Left hindlimb (tissue), 1 donor: ENCODE measurements at regions not wholly inside any gene's neighbourhood (a gene's known extent, or its start where the extent isn't known, plus 50 kb on each side); places are given as distances from the start of the nearest gene placed in this dataset.
"Not testable (repeated sequence)": the region's sequence is repeated elsewhere in the genome, so short reads cannot be mapped to it uniquely, and the experiment has no call there.

Source experiments
- DNase-seq: peaks from one replicate; pipeline ENCODE4 v3.0.0-alpha.2; 2018

DNA sequence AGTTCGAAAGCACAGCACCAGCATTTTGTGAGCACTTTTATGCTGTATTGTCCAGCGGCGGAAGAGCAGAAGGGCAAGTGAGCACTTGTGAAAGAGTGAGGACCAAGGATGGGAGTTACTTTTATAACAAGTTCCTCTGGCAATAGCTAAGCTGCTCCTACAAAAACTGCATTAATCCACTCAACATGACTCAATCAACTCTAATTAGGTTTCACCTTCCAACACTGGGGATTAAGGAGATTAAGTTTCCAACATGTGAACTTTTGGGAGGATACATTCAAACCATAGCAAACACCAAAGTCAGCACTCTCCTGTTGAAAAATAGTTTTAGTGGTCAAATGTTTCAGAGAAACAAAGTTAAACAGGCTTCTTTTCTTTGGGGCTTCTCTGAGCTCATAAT is 844.5 kb downstream of the REEP3 start:
- DNase-seq = no peak

DNA sequence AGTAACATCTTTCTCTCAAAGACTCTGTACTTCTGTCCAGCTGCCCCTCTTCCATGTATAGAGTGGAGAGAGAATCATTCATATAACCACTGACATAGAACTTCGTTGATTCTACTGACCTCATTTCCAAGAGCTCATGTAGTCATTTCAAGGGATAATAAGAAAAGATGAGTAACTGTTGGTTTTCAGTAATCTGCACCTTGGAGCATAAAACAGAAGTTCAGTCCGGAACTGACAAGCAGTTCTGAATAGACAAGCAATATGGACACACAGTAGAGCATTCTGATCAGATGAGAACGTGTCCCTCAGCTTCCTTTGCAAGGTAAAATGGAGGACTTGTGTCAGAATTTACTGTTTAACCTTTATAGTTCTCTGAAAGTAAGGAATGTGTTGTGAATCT is 847.1 kb downstream of the REEP3 start:
- no peak for DNase-seq

DNA sequence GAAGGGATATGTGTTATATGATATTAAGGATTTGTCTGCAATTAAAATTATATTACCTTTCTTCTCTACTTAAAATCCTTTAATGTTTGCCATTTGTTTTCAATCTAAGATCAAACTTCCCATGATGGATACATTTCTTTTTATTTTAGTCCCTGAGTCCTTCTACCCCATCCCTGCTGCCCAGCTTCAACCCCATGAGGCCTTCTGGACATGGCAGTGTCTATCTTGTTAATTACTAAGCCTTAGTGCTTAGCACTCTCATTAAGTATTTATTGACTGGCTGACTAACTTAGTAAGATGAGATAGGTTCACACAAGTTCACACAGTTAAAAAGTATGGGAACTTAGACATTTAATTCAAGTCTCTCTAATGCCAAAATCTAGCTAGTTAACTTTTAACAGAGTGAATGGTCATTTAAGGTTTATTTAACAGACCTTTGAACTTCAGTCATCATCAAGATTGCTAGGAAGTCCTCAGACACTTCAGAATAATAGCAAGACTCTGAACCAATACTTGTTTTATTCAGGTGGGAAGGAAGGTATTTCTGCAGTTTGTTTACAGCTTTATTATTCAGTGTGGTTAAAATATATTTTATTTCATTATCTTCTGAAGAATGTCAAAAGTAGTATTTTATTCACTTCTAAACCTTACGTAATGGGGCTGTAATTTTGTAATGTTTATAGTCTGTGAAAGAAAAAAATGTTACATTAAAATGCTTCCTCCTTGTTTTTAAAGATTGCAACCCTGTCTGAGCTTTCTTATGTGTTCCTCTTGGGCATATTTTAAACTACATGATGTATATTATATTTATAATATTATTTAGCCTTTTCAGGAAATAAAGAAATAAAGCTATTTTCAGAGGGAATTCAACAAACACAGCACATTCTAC is 848.9 kb downstream of the REEP3 start:
- no peak for DNase-seq

DNA sequence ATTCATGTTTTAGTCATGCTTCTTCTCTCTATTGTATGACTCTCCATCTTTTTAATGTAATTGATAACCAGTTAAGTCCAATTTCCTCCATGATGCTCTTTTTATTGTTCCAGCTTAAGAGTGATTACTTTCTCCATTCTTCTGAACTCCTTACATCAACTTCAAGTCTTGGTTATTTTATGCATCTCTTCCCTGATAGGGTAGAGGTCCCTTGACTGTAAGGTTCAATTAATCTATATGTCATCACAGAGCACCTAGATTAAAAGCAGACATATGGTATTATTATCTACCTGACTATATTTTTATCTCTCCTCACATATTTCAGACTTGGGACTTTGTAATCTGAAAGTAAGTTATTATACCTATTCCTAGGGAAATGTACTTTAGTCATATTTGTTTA is 853.1 kb downstream of the REEP3 start:
- no peak for DNase-seq

DNA sequence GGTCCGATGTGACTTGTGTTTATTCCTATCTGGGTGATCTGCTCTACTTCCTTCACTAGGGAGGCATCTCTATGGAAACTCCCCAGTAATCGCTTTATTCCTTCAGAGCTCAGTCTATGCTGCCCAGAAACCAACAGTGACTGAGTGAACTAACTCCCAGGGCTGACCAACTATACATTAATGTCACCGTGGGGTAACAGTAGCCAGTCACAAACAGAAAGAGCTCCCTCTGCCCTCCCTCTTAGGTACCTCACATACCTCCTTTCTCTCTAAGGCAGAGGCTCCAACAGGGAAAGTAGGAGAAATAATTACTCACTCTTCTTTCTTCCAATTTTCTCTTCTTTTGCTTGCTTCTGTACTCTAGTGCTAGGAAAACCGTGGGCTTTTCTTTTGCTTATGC is 855.0 kb downstream of the REEP3 start:
- no peak for DNase-seq

DNA sequence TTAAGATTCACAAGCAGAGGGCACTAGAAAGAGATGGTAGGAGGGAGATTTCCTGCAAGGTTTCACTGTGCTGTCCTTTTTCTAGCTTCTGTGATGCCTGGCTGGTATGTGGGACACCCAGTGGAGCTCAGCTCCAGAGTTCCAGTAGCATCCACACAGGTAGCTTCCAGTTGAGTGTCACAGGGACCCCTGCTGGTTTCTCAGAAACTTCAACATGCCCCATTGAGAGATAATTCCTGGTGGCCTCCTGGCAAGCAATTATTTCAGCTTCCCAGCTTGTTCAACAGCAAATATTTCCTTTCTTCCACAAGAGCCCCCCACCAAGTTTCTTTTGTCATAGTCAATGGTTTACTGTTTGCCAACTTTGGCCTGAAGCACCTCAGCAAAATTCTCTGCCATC is 858.7 kb downstream of the REEP3 start:
- no peak for DNase-seq

DNA sequence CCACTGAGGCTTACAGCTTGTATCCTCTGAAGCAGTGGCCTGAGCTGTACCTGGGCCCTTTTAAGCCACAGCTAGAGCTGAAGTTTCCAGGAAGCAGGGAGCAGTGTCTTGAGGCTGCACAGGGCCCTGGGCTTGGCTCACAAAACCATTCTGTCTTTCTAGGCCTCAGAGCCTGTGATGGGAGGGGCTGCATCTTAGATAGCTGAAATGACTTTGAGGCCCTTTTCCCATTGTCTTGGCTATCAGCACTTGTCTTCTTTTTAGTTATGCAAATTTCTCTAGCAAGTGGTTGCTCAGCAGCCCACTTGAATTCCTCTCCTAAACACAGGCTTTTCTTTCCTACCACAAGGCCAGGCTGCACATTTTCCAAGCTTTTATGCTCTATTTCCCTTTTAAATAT is 864.2 kb downstream of the REEP3 start:
- no peak for DNase-seq

DNA sequence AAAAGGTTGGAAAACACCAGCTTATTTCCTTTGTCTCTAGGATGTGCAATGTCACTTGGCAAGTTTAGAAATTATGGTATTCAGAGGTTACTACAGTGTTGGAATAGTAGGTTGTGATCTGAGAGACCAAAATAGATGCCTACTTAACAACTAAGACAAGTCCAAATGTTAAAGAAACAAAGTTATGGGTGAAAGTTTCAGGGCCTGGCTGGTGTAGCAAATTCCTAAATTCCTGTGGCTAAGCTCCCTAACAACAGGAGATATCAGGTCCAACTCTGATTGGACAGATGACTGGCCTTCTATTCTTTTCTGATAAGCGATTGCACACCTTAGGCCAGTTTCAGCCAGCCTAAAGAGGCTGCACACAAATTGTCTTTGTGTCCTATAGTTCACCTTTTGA is 873.5 kb downstream of the REEP3 start:
- no peak for DNase-seq

DNA sequence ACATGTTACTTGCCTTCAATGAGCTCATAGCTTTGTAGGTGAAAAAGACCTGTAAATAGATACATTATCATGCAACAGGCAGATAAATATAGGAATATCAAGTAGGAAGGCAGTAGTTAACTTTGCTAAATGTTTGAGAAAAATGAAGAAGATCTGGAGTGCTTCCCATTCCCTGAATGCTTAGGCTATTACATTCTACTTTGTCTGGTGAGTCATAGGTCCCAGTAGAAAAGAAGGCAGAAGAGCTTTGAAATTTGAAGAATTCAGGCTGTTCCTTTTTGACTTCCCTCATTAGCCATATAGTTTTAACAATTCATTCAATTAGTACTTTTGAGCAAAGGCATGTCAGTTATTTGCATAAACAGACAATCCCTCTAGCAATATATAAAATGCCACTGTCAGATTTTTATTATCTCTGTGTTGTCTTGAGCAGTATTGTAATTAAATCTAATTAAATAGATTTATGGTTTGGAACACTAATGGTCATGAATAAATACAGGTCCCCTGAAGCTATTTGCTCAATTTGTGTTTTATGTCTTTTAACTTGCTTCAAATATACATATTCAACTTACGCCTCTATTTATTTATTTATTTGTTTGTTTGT is 875.0 kb downstream of the REEP3 start:
- DNase-seq = no peak

DNA sequence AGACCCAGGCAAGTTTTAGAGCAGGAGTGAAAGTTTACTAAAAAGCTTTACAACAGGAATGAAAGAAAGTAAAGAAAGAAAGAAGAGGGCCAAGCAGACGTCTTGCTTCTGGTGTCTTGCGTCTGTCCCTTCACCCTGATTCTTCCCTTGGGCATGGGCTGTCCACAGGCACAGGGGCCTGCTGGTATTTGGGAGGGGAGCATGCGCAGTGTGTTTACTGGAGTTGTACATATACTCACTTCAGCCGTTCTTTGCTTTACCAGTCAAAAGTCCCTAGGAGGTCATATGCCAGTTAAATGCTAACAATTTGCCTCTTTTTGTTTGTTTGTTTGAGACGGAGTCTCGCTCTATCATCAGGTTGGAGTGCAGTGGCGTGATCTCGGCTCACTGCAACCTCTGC is 875.9 kb downstream of the REEP3 start:
- DNase-seq = no peak

DNA sequence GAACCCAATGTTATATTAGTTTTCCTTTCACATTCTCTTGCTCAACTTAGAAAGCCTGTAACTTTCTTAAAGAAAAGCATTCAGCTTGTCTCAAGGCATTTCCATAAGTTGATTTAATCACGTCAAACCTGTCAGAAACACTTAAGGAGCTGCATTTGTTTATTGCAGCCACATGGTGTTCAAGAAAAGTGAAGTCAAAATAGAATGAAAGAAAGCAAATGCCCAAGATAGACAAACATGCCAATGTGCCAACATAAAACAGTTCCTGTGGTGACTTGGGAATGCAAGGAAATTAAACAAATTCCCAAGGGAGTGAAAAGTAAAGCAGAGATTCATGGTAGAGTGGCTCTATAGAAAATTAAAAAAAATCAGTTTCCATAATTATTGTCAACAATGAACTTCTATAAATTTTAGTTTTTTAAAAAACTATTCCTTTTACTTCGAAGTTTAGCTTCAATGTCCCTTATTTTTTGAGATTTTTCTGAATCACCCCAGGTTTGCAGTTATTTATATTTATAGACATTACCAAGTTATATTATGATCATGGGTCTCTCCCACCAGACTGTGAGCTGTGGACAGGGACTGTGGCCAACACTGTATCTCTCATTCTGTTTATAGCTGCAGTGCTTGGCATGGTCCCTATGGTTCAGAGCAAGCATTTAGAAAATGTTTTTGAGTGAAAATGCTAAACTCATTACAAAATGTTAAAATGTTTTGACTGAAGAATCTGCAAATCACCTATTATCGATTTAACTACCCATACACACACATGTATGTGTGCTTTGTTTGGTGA is 887.4 kb downstream of the REEP3 start:
- DNase-seq = no peak

DNA sequence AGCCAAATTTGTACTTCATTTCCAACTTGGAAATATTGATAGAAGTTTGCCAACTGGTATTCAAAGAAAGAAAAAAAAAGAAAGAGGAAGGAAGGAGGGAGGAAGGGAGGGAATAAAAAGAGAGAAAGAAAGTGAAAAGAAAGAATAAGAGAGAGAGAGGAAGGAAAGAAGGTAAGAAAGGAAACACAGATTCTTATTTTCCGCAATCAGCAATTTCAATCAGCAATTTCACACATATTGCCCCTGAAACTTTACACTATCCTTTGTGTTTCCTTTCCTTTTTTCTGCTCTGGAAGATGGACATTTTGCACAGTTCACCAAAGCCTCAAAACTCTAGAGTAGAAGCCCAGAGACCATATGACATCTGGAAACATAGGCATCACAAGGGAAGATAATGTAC is 888.1 kb downstream of the REEP3 start:
- no peak for DNase-seq

DNA sequence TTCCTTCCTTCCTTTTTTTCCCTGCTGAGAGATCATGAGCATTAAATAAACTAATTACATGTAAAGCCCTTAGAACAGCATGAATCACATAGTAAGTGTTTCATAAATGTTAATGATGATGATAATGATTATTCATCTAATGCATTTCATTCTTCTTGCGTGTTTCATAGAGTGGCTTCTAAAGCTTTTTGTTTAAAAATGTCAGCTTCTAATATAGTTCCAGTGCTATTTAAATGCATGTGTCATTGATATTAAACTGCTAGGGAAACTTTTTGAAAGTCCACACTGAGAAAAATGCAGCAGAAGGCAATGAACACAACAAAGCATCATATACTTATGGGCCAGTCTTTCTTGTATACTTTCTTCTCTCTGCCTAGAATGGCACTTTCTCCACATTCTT is 894.8 kb downstream of the REEP3 start:
- DNase-seq = no peak

DNA sequence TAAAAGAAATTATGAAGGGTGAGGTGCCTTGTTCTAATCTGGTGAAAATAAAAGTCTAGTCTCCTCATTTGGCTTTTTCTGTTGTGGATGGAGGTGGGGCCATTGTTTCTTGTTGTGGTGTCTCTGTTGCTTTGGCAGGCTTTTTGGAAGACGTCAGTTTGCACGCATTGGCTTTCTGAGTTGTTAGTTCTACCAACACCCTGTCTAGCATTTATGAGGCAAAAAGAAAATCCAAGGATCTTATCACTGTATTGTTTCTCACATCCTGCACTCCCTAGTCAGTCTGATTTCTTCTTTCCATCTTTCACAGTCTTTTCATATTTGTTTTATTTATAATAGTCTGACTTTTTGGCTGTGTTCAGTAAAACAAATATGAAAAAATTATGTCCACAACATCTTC is 898.3 kb downstream of the REEP3 start:
- no peak for DNase-seq

DNA sequence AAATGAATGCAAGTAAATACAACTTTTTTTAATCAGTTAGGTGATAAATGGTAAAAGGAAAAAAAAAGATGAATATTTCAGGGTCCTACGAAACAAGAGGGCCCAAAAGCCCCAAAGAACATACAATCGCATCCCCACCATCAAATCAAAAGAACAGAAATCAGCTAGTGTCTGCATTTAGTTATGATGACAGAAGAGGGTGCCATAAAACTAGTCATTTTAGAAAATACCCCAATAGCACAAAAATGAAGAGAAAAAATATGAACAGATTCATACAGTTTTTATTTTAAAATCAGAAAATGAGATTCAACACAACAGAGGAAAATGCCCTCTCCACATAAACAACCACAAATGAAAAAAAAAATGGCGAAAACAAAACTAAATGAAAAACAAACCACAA is 905.5 kb downstream of the REEP3 start:
- no peak for DNase-seq

DNA sequence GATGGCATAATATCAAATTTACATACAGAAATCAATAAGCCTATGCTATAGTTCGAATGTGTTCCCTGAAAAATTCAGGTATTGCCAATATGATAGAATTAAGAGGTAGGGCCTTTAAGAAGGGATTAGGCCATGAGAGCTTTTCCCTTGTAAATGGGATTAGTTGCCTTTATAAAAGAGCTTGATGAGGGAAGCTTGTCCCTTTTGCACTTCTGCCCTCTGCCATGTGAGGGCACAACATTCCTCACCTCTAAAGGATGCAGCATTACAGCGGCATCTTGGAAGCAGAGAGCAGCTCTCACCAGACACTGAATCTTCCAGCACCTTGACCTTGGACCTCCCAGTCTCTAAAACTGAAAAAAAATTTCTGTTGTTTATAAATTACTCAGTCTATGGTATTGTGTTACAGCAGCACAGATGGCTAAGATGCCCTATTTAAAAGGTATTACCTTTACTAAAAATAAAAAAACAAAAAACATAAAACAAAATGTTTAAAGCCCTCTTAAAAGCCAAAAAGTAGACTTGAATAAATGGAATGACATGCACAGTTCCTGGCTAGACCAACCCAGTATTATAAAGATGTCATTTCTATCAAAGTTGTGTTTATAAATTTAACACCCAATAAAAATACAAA is 909.6 kb downstream of the REEP3 start:
- DNase-seq = no peak

DNA sequence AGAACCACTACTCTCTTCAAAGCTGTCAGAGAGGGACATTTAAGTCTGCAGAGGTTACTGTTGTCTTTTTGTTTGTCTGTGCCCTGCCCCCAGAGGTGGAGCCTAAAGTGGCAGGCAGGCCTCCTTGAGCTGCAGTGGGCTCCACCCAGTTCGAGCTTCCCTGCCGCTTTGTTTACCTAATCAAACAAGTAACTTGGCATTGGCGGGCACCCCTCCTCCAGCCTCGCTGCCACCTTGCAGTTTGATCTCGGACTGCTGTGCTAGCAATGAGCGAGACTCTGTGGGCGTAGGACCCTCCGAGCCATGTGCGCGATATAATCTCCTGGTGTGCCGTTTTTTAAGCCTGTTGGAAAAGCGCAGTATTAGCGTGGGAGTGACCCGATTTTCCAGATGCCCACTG is 920.7 kb downstream of the REEP3 start:
- not testable (repeated sequence) for DNase-seq

DNA sequence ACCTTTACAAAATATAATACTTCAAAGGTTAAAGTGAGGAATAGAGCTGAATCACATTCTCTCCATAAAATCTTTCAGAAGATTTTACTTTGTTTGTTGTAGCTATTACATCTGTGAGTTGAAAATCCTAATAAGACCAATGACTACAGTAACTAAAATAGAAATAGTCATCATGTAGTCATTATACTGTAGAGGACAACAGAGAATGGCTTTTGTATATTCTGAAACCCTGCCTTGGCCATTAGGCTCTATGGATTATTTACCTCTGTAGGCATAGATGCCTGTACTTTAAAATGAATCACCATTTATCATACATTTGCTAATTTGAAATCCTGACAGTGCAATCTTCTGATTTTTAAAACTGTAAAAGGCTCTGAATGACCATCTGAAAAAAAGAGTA is 923.0 kb downstream of the REEP3 start:
- DNase-seq = no peak

DNA sequence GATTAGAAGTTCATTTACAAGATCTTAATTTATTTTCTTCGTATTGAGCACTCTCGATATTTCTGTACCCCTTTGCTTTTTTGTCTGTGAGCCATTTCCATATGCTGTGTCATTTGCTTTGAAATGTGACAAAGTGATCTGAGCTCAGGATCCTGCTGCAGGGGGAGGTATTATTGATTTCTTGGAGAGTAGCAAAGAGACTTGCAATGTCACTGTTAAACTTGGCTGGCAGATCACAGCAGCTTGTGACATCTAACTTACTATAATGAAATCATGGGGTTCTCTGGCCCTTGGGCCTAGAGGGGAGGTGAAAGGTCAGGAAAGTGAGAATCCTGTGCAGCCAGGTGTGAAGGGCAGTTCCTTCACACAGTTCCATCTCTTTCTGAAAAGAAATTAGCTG is 923.4 kb downstream of the REEP3 start:
- no peak for DNase-seq

DNA sequence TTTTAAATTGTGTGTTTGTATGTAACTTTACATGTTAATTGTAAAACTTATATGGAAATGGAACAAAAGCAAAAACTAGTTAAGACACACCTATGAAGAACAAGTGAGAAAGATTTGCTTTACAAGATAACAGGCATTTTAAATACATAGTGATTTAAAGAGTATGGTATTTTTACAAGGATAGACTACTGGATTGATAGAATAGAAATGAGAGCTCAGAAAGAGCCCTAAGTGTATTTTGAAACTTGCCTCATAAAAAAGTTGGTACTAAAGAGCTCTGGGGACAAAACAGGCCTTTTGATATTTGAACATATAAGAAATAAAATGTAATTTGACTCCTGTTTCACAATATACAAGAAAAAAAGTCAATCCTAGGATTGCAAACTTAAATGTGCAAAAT is 928.4 kb downstream of the REEP3 start:
- DNase-seq = no peak

DNA sequence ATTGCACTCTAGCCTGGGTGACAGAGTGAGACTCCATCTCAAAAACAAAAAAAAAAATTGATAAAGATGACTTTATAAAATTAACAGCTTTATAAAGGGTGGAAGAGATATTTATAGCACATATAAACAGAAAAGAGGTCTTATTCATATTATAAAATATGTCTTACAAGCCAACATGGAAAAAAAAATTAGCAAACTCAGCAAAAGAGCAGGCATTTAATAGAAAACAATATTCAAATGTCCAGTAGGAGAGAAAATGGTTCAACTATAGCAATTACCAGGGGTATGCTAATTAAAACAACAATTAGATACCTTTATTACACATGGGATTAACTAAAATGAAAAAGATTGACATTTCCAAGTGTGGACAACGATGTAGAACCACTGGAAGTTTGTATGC is 929.1 kb downstream of the REEP3 start:
- no peak for DNase-seq

DNA sequence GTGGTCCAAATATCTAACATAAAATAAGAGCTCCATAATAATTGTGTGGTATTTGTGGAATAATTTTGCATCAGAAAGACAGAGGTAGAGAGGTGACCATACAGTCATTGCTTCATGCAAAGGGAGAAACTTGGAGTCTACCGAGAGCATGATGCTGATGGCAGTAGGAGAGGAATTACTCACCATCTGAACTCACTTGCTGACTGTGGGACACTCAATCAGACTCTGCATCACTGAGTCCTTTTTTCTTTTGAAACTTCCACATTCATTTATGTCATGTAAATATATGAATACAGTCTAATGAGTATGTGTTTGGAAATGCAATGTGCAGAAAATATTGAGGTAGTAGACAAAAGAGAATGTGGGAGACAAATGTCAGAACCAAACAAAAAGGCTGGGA is 933.8 kb downstream of the REEP3 start:
- no peak for DNase-seq

DNA sequence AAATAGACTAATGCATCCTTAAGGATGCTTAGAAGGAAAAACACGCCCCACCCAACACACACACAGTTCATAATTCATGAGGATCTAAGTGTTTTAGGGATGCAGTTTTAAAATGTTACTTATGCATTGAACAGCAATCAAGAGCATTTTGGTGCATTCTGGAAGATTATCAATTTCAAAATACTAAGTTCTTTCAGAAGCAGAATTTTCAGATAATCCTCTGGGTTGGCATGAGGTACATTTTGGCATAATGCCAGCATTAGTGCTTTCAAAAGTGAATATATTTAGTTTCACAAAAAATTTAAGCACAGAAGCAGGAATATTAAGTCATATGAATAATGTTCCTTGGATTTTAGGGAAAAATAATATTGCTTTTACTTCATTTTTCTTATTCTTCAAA is 937.1 kb downstream of the REEP3 start:
- DNase-seq = no peak

DNA sequence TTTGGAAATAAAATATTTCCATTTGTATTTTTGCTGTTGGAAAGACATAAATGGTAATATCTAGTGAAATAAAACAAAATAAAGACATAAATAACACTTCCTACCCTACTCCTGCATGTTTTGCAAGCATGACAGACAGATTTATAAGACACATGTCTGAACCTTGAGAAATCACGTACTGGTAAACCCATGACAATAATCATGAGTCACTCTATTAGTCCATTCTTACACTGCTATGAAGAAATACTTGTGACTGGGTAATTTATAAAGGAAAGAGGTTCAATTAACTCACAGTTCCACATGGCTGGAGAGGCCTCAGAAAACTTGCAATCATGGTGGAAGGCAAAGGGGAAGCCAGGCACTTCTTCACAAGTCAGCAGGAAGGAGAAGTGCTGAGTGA is 942.2 kb downstream of the REEP3 start:
- no peak for DNase-seq
